Keratinocyte (primary cell): ENCODE measurements at regions not wholly inside any gene's neighbourhood (a gene's known extent, or its start where the extent isn't known, plus 50 kb on each side); places are given as distances from the start of the nearest gene placed in this dataset.

ENCODE experiments used
- EZH2 ChIP-seq: IDR thresholded peaks from one replicate; pipeline ENCODE4 v1.6.1; 2012; ENCODE audit warnings: inconsistent platforms, mild to moderate bottlenecking, low read length, moderate library complexity
- TF ChIP-seq, protein P1 (sequence below), 3 experiments: IDR thresholded peaks in 1 of 3; conservative IDR thresholded peaks in 1 of 3; optimal IDR thresholded peaks in 1 of 3; 2 replicates in 2 of 3; 3 replicates in 1 of 3; pipeline versions ENCODE3 to v1.5.1; 2011; ENCODE audit warnings: low read length in 3 of 3, mild to moderate bottlenecking in 3 of 3, moderate library complexity in 2 of 3, control low read depth in 1 of 3, inconsistent platforms in 1 of 3; ENCODE audit not compliant: insufficient read depth in 2 of 3; ENCODE audit errors: extremely low read depth in 1 of 3

DNA sequence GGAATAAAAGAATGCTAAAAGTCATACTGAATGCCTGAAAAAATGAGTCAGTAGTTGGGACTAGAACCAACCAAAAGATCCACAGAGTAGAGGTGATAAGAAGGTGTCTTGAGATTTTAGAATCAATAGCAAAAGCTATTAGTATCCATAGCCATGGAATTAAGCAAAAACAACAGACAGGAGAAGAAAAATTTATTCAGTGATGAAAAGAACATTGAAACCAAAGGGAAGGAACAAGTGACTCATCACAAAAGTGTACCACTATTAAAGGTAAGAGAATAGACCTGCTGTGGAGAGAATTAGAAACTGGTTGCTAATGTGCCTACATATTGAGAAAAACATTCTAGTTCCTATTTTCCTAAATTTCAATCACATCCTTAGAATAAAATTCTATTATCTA lies 182.0 kb upstream of the NEIL3 start:
- TF ChIP-seq, protein P1, sequence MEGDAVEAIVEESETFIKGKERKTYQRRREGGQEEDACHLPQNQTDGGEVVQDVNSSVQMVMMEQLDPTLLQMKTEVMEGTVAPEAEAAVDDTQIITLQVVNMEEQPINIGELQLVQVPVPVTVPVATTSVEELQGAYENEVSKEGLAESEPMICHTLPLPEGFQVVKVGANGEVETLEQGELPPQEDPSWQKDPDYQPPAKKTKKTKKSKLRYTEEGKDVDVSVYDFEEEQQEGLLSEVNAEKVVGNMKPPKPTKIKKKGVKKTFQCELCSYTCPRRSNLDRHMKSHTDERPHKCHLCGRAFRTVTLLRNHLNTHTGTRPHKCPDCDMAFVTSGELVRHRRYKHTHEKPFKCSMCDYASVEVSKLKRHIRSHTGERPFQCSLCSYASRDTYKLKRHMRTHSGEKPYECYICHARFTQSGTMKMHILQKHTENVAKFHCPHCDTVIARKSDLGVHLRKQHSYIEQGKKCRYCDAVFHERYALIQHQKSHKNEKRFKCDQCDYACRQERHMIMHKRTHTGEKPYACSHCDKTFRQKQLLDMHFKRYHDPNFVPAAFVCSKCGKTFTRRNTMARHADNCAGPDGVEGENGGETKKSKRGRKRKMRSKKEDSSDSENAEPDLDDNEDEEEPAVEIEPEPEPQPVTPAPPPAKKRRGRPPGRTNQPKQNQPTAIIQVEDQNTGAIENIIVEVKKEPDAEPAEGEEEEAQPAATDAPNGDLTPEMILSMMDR (optimal IDR thresholded peaks at IDR 0.05 in 1 of 3, IDR thresholded peaks at IDR 0.05 in 1 of 3, conservative IDR thresholded peaks at IDR 0.05 in 1 of 3; ENCODE audit: extremely low read depth in 1 of 3, insufficient read depth in 2 of 3, low read length in 3 of 3): no peak
- no peak for TF ChIP-seq EZH2
